DND-41 (cell line): ENCODE measurements at regions not wholly inside any gene's neighbourhood (a gene's known extent, or its start where the extent isn't known, plus 50 kb on each side); places are given as distances from the start of the nearest gene placed in this dataset.

Source experiments
- CTCF ChIP-seq: IDR thresholded peaks from 2 replicates; pipeline ENCODE4 v1.5.1; 2012; ENCODE audit warnings: borderline replicate concordance, low read length, moderate library complexity, mild to moderate bottlenecking; ENCODE audit not compliant: poor library complexity, severe bottlenecking; ENCODE audit errors: extremely low read depth
- EZH2 ChIP-seq: IDR thresholded peaks from 3 replicates; pipeline ENCODE4 v1.6.1; 2012; ENCODE audit warnings: borderline replicate concordance, low read depth, mild to moderate bottlenecking, moderate library complexity, low read length, inconsistent platforms; ENCODE audit not compliant: severe bottlenecking

- TF ChIP-seq CTCF (no peak), EZH2 (no peak)
Measured at GRCh38 chr12:11535127-11535526, 114.3 kb upstream of the ETV6 start.
